SJSA1 (cell line): ENCODE measurements at regions not wholly inside any gene's neighbourhood (a gene's known extent, or its start where the extent isn't known, plus 50 kb on each side); places are given as distances from the start of the nearest gene placed in this dataset.

Source experiments
- DNase-seq, 2 experiments: peaks; one replicate each; pipeline ENCODE4 v3.0.0-alpha.2; 2015 to 2020; ENCODE audit warnings: low spot score in 2 of 2, low read depth in 1 of 2
- H3K27ac ChIP-seq: fragments of 250-450 bp; sonication (Bioruptor Pico); 2 replicates; pipeline ENCODE4 v1.5.1; 2020; ENCODE audit warnings: mild to moderate bottlenecking, moderate library complexity
- H3K27me3 ChIP-seq: fragments of 250-450 bp; sonication (Bioruptor Pico); replicated peaks from 2 replicates; pipeline ENCODE4 v1.5.1; 2020; ENCODE audit warnings: mild to moderate bottlenecking, moderate library complexity
- H3K36me3 ChIP-seq: fragments of 250-450 bp; sonication (Bioruptor Pico); 2 replicates; pipeline ENCODE4 v1.5.1; 2020; ENCODE audit warnings: mild to moderate bottlenecking
- H3K4me1 ChIP-seq: fragments of 250-450 bp; sonication (Bioruptor Pico); replicated peaks from 2 replicates; pipeline ENCODE4 v1.6.1; 2021; ENCODE audit warnings: mild to moderate bottlenecking
- H3K4me3 ChIP-seq: fragments of 250-450 bp; sonication (Bioruptor Pico); 2 replicates; pipeline ENCODE4 v1.5.1; 2020; ENCODE audit warnings: mild to moderate bottlenecking
- H3K9me3 ChIP-seq: fragments of 250-450 bp; sonication (Bioruptor Pico); replicated peaks from 2 replicates; pipeline ENCODE4 v1.5.1; 2020; ENCODE audit warnings: mild to moderate bottlenecking

GRCh38 chr1:178572604-178573003 lies 59.7 kb downstream of the TEX35 start:
- no peaks in the 10 kb centered on the region for H3K27me3 ChIP-seq
- no peaks in the 10 kb centered on the region for H3K4me1 ChIP-seq
- no peak overlapping the region for H3K27ac ChIP-seq
- no peaks in the 10 kb centered on the region for H3K36me3 ChIP-seq
- no peak for DNase-seq
- H3K9me3 ChIP-seq, result no peaks in the 10 kb centered on the region
- H3K4me3 ChIP-seq, result no peak overlapping the region

- Histone ChIP-seq H3K9me3 (no peaks in the 10 kb centered on the region), H3K36me3 (no peaks in the 10 kb centered on the region), H3K27me3 (no peaks in the 10 kb centered on the region), H3K4me3 (no peak overlapping the region), H3K27ac (no peak overlapping the region), H3K4me1 (no peaks in the 10 kb centered on the region)
- DNase-seq, result no peak
These were observed 60.4 kb downstream of the TEX35 start for GRCh38 chr1:178573330-178573729.

- no peak overlapping the region for H3K4me3 ChIP-seq
- no peak for DNase-seq
- no peaks in the 10 kb centered on the region for H3K36me3 ChIP-seq
- H3K27ac ChIP-seq, result no peak overlapping the region
- H3K9me3 ChIP-seq, result no peaks in the 10 kb centered on the region
- H3K4me1 ChIP-seq, result no peaks in the 10 kb centered on the region
- H3K27me3 ChIP-seq, result no peaks in the 10 kb centered on the region
These were observed 61.4 kb downstream of the TEX35 start for GRCh38 chr1:178574345-178574744.

GRCh38 chr1:178575611-178576361 lies 62.9 kb downstream of the TEX35 start:
- H3K36me3 ChIP-seq, result no peaks in the 10 kb centered on the region

GRCh38 chr1:178576841-178577240 lies 63.9 kb downstream of the TEX35 start:
- Histone ChIP-seq H3K27me3 (no peaks in the 10 kb centered on the region), H3K9me3 (no peaks in the 10 kb centered on the region)

More at GRCh38 chr1:178575611-178576361, 62.9 kb downstream of the TEX35 start:
- H3K4me1 ChIP-seq, result no peaks in the 10 kb centered on the region
- no peak overlapping the region for H3K27ac ChIP-seq
- DNase-seq, result no peak
- no peak overlapping the region for H3K4me3 ChIP-seq
- no peaks in the 10 kb centered on the region for H3K27me3 ChIP-seq
- H3K9me3 ChIP-seq, result no peaks in the 10 kb centered on the region

GRCh38 chr1:178577882-178578281 lies 65.0 kb downstream of the TEX35 start:
- Histone ChIP-seq H3K4me1 (no peaks in the 10 kb centered on the region), H3K9me3 (no peaks in the 10 kb centered on the region), H3K4me3 (no peak overlapping the region), H3K27ac (no peak overlapping the region), H3K27me3 (no peaks in the 10 kb centered on the region), H3K36me3 (no peaks in the 10 kb centered on the region)
- DNase-seq, result no peak

More at GRCh38 chr1:178576841-178577240, 63.9 kb downstream of the TEX35 start:
- H3K36me3 ChIP-seq, result no peaks in the 10 kb centered on the region
- H3K4me3 ChIP-seq, result no peak overlapping the region
- no peaks in the 10 kb centered on the region for H3K4me1 ChIP-seq
- no peak overlapping the region for H3K27ac ChIP-seq
- DNase-seq, result no peak

- no peak overlapping the region for H3K27ac ChIP-seq
- no peaks in the 10 kb centered on the region for H3K9me3 ChIP-seq
- no peaks in the 10 kb centered on the region for H3K27me3 ChIP-seq
- DNase-seq, result no peak
- H3K4me3 ChIP-seq, result no peak overlapping the region
- no peaks in the 10 kb centered on the region for H3K4me1 ChIP-seq
- no peaks in the 10 kb centered on the region for H3K36me3 ChIP-seq
These were observed 65.6 kb downstream of the TEX35 start for GRCh38 chr1:178578541-178578940.

GRCh38 chr1:178579095-178579494 lies 66.2 kb downstream of the TEX35 start:
- Histone ChIP-seq H3K9me3 (no peaks in the 10 kb centered on the region), H3K4me1 (no peaks in the 10 kb centered on the region), H3K27ac (no peak overlapping the region), H3K27me3 (no peaks in the 10 kb centered on the region), H3K4me3 (no peak overlapping the region), H3K36me3 (no peaks in the 10 kb centered on the region)
- no peak for DNase-seq

GRCh38 chr1:178579562-178579961 lies 66.7 kb downstream of the TEX35 start:
- Histone ChIP-seq H3K4me1 (no peaks in the 10 kb centered on the region), H3K4me3 (no peak overlapping the region), H3K27me3 (no peaks in the 10 kb centered on the region), H3K9me3 (no peaks in the 10 kb centered on the region), H3K36me3 (no peaks in the 10 kb centered on the region), H3K27ac (no peak overlapping the region)
- no peak for DNase-seq

GRCh38 chr1:178580096-178580495 lies 67.2 kb downstream of the TEX35 start:
- H3K36me3 ChIP-seq, result no peaks in the 10 kb centered on the region
- H3K4me1 ChIP-seq, result no peaks in the 10 kb centered on the region
- no peak overlapping the region for H3K27ac ChIP-seq
- no peaks in the 10 kb centered on the region for H3K9me3 ChIP-seq
- H3K4me3 ChIP-seq, result no peak overlapping the region
- H3K27me3 ChIP-seq, result no peaks in the 10 kb centered on the region
- no peak for DNase-seq

- no peaks in the 10 kb centered on the region for H3K9me3 ChIP-seq
- no peaks in the 10 kb centered on the region for H3K27me3 ChIP-seq
- no peak for DNase-seq
- no peak overlapping the region for H3K27ac ChIP-seq
- no peak overlapping the region for H3K4me3 ChIP-seq
- H3K36me3 ChIP-seq, result no peaks in the 10 kb centered on the region
- H3K4me1 ChIP-seq, result no peaks in the 10 kb centered on the region
These were observed 68.0 kb downstream of the TEX35 start for GRCh38 chr1:178580876-178581275.

GRCh38 chr1:178581351-178582303 lies 68.7 kb downstream of the TEX35 start:
- Histone ChIP-seq H3K4me1 (no peaks in the 10 kb centered on the region), H3K36me3 (no peaks in the 10 kb centered on the region), H3K4me3 (no peak overlapping the region), H3K9me3 (no peaks in the 10 kb centered on the region), H3K27me3 (no peaks in the 10 kb centered on the region), H3K27ac (no peak overlapping the region)
- no peak for DNase-seq

- Histone ChIP-seq H3K36me3 (no peaks in the 10 kb centered on the region), H3K27ac (no peak overlapping the region), H3K4me3 (no peak overlapping the region), H3K27me3 (no peaks in the 10 kb centered on the region), H3K4me1 (no peaks in the 10 kb centered on the region), H3K9me3 (no peaks in the 10 kb centered on the region; the same call in 1 of the 2 replicates)
- DNase-seq, result no peak
These were observed 74.2 kb downstream of the TEX35 start for GRCh38 chr1:178587096-178587495.

GRCh38 chr1:178587975-178588374 lies 75.1 kb downstream of the TEX35 start:
- Histone ChIP-seq H3K4me3 (no peak overlapping the region), H3K36me3 (no peaks in the 10 kb centered on the region), H3K9me3 (no peaks in the 10 kb centered on the region; the same call in 1 of the 2 replicates), H3K27ac (no peak overlapping the region), H3K4me1 (no peaks in the 10 kb centered on the region), H3K27me3 (no peaks in the 10 kb centered on the region)
- DNase-seq, result no peak
